ENCODE measurements at regions not wholly inside any gene's neighbourhood (a gene's known extent, or its start where the extent isn't known, plus 50 kb on each side); places are given as distances from the start of the nearest gene placed in this dataset.

DNA sequence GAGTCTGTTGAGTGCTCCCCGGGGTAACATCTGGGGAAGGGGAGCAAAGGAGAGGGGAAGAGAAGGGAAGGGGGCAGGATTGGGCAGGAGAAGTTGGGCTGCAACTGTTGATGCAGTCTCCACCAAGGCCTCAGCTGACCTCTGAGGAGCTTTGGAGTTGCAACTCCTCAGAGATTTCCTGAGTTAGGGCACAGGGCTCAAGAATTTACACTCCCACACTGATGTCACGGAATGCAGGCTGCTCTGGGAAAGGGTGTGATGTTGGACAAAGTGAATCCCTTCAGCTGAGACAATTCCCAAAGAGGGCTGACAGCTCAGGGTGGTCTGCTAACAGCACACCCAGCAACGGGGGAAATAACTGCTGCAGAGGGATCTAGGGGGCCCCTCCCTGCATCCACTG, 295.6 kb downstream of the PCNX1 start:
- Histone ChIP-seq H3K27me3 (ENCODE audit: control insufficient read depth in 1 of 2, insufficient read depth in 2 of 2, low read length in 2 of 2) (no peaks in the 10 kb centered on the region), H3K4me3 (ENCODE audit: low read length) (no peak overlapping the region), H3K36me3 (ENCODE audit: insufficient read depth, low read length) (no peaks in the 10 kb centered on the region), H3K4me1 (ENCODE audit: insufficient read depth, low read length) (no peaks in the 10 kb centered on the region), H3K27ac (ENCODE audit: low read depth in 1 of 2, low read length in 2 of 2) (no peak overlapping the region), H3K9me3 (ENCODE audit: control insufficient read depth in 1 of 2, insufficient read depth in 1 of 2, low read length in 2 of 2) (no peaks in the 10 kb centered on the region)
- DNase-seq (no peak), ATAC-seq (ENCODE audit: poor library complexity) (no peak)
- no peaks in the 10 kb centered on the region for H3K36me3 Mint-ChIP-seq (ENCODE audit: low read depth)
- no peaks in the 10 kb centered on the region for H3K27me3 Mint-ChIP-seq
- H3K27ac Mint-ChIP-seq = no peak overlapping the region
- ChIA-PET CTCF (no interaction called here), POLR2A (no interaction called here)
- H3K4me1 Mint-ChIP-seq (ENCODE audit: low read depth) = no peaks in the 10 kb centered on the region
- H3K9me3 Mint-ChIP-seq = no peaks in the 10 kb centered on the region
- TF ChIP-seq, protein P1, sequence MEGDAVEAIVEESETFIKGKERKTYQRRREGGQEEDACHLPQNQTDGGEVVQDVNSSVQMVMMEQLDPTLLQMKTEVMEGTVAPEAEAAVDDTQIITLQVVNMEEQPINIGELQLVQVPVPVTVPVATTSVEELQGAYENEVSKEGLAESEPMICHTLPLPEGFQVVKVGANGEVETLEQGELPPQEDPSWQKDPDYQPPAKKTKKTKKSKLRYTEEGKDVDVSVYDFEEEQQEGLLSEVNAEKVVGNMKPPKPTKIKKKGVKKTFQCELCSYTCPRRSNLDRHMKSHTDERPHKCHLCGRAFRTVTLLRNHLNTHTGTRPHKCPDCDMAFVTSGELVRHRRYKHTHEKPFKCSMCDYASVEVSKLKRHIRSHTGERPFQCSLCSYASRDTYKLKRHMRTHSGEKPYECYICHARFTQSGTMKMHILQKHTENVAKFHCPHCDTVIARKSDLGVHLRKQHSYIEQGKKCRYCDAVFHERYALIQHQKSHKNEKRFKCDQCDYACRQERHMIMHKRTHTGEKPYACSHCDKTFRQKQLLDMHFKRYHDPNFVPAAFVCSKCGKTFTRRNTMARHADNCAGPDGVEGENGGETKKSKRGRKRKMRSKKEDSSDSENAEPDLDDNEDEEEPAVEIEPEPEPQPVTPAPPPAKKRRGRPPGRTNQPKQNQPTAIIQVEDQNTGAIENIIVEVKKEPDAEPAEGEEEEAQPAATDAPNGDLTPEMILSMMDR (IDR thresholded peaks at IDR 0.05) = no peak
- no peak overlapping the region for H3K4me3 Mint-ChIP-seq
- intact Hi-C loops (cut with DNase I, micrococcal nuclease) = no loop called here

DNA sequence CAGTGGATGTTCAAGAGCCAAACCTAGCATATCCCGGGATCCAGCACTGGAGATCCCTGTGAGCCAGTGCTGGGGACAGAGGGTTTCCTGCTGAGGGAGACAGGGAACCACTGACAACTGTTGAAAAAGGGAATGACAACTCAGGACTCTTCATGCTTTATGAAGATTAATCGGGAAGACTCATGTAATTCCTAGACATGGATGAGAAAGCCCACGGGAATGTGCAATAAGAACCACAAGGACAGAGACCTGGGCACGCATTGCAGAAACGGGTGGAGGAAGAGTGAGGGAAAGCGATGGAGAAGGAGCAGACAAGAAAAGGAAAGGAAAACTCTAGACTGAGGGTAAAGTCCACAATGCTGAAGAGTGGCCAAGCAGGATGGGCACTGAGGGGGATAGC, 296.0 kb downstream of the PCNX1 start:
- intact Hi-C loops (cut with DNase I, micrococcal nuclease) = no loop called here
- H3K27me3 ChIP-seq (ENCODE audit: control insufficient read depth in 1 of 2, insufficient read depth in 2 of 2, low read length in 2 of 2) = no peaks in the 10 kb centered on the region
- Mint-ChIP-seq H3K27ac (no peak overlapping the region), H3K4me1 (ENCODE audit: low read depth) (no peaks in the 10 kb centered on the region), H3K4me3 (no peak overlapping the region), H3K36me3 (ENCODE audit: low read depth) (no peaks in the 10 kb centered on the region), H3K27me3 (no peaks in the 10 kb centered on the region), H3K9me3 (no peaks in the 10 kb centered on the region)
- ATAC-seq (ENCODE audit: poor library complexity) = no peak
- no peaks in the 10 kb centered on the region for H3K9me3 ChIP-seq (ENCODE audit: control insufficient read depth in 1 of 2, insufficient read depth in 1 of 2, low read length in 2 of 2)
- TF ChIP-seq, protein P1 (IDR thresholded peaks at IDR 0.05) = no peak
- ChIA-PET POLR2A (no interaction called here), CTCF (no interaction called here)
- no peak overlapping the region for H3K27ac ChIP-seq (ENCODE audit: low read depth in 1 of 2, low read length in 2 of 2)
- H3K4me1 ChIP-seq (ENCODE audit: insufficient read depth, low read length) = no peaks in the 10 kb centered on the region
- H3K36me3 ChIP-seq (ENCODE audit: insufficient read depth, low read length) = no peaks in the 10 kb centered on the region
- no peak overlapping the region for H3K4me3 ChIP-seq (ENCODE audit: low read length)
- DNase-seq = no peak

DNA sequence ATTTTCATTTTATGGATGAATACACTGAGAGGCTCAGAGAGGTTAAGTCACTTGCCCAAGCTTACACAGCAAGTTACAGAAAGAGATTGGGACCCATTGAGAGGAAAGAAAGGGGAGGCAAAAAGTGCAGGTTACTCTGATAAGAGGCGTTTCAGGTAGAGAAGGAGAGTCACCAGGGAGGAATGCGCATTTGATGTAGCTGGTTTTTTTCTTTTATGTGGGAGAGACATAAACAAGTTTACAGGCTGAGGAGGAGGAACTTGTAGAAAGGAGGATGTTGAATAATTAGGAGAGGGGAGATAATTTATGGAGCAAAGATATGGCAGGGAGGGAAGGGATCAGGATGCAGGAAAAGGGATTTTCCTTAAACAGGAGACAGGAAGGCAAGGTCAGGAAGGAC, 297.0 kb downstream of the PCNX1 start:
- Mint-ChIP-seq H3K4me1 (ENCODE audit: low read depth) (no peaks in the 10 kb centered on the region), H3K9me3 (no peaks in the 10 kb centered on the region), H3K36me3 (ENCODE audit: low read depth) (no peaks in the 10 kb centered on the region), H3K27me3 (no peaks in the 10 kb centered on the region), H3K4me3 (no peak overlapping the region), H3K27ac (no peak overlapping the region)
- no peak for ATAC-seq (ENCODE audit: poor library complexity)
- TF ChIP-seq, protein P1 (IDR thresholded peaks at IDR 0.05) = no peak
- Histone ChIP-seq H3K27ac (ENCODE audit: low read depth in 1 of 2, low read length in 2 of 2) (no peak overlapping the region), H3K27me3 (ENCODE audit: control insufficient read depth in 1 of 2, insufficient read depth in 2 of 2, low read length in 2 of 2) (no peaks in the 10 kb centered on the region), H3K9me3 (ENCODE audit: control insufficient read depth in 1 of 2, insufficient read depth in 1 of 2, low read length in 2 of 2) (no peaks in the 10 kb centered on the region), H3K4me3 (ENCODE audit: low read length) (no peak overlapping the region), H3K36me3 (ENCODE audit: insufficient read depth, low read length) (no peaks in the 10 kb centered on the region), H3K4me1 (ENCODE audit: insufficient read depth, low read length) (no peaks in the 10 kb centered on the region)
- intact Hi-C loops (cut with DNase I, micrococcal nuclease) = no loop called here
- ChIA-PET CTCF (no interaction called here), POLR2A (no interaction called here)
- no peak for DNase-seq
